ENCODE measurements at regions not wholly inside any gene's neighbourhood (a gene's known extent, or its start where the extent isn't known, plus 50 kb on each side); places are given as distances from the start of the nearest gene placed in this dataset.

DNA sequence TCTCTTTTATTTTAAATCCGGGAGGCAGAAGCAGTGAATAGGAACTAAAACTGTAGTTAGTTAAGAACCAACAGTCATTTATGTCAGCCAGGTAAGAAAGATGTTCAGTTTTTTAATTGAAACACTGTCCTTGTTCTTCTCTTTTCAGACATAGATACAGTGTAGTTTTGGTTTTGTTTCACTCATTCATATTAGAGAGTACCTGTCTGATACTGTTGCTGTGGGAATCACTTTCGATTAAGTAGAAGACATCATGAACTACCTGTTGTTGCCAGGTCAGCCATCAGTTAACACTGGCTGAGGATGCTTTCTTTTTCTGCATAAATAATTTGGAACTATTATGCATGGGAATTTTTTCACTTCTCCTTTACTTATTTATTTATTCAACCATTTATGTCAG is 700.4 kb downstream of the OTOL1 start:
- Histone ChIP-seq H3F3A (replicated peaks; ENCODE audit: insufficient read depth) (no peaks in the 10 kb centered on the region), H3K4me1 (ENCODE audit: control insufficient read depth in 1 of 2, insufficient read depth in 2 of 2, low read depth in 1 of 2, low read length in 1 of 2) (no peaks in the 10 kb centered on the region), H4K20me1 (ENCODE audit: insufficient read depth) (no peaks in the 10 kb centered on the region), H2AFZ (ENCODE audit: low read depth) (no peak overlapping the region), H3K9me3 (no peaks in the 10 kb centered on the region), H3K27ac (ENCODE audit: low read depth in 2 of 2, low read length in 1 of 2) (no peak overlapping the region), H3K27me3 (ENCODE audit: insufficient read depth) (no peaks in the 10 kb centered on the region), H3K9ac (no peak overlapping the region), H3K9me2 (no peaks in the 10 kb centered on the region), H3K36me3 (replicated peaks in 1 of 2; ENCODE audit: control insufficient read depth in 1 of 2, insufficient read depth in 2 of 2, low read length in 1 of 2) (no peaks in the 10 kb centered on the region), H3K4me3 (ENCODE audit: low read depth in 2 of 2, low read length in 1 of 2) (no peak overlapping the region), H3K79me2 (ENCODE audit: insufficient read depth) (no peaks in the 10 kb centered on the region), H3K4me2 (no peak overlapping the region)
- no peak for DNase-seq
- TF ChIP-seq, protein P1, sequence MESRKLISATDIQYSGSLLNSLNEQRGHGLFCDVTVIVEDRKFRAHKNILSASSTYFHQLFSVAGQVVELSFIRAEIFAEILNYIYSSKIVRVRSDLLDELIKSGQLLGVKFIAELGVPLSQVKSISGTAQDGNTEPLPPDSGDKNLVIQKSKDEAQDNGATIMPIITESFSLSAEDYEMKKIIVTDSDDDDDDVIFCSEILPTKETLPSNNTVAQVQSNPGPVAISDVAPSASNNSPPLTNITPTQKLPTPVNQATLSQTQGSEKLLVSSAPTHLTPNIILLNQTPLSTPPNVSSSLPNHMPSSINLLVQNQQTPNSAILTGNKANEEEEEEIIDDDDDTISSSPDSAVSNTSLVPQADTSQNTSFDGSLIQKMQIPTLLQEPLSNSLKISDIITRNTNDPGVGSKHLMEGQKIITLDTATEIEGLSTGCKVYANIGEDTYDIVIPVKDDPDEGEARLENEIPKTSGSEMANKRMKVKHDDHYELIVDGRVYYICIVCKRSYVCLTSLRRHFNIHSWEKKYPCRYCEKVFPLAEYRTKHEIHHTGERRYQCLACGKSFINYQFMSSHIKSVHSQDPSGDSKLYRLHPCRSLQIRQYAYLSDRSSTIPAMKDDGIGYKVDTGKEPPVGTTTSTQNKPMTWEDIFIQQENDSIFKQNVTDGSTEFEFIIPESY (IDR thresholded peaks at IDR 0.05; ENCODE audit: borderline replicate concordance, low read depth), result no peak
- TF ChIP-seq JUND (IDR thresholded peaks at IDR 0.05) (no peak), TAF1 (IDR thresholded peaks at IDR 0.05; ENCODE audit: borderline replicate concordance, low read depth, low read length) (no peak), YY1 (IDR thresholded peaks at IDR 0.05; ENCODE audit: low read depth) (no peak), NFIC (IDR thresholded peaks at IDR 0.05; ENCODE audit: borderline replicate concordance) (no peak), ELF1 (IDR thresholded peaks at IDR 0.05) (no peak), POLR2AphosphoS5 (IDR thresholded peaks at IDR 0.05; ENCODE audit: low read depth, low read length) (no peak), GABPA (IDR thresholded peaks at IDR 0.05; ENCODE audit: low read depth) (no peak), RXRA (IDR thresholded peaks at IDR 0.05; ENCODE audit: borderline replicate concordance, low read depth) (no peak), EZH2phosphoT487 (IDR thresholded peaks at IDR 0.05; ENCODE audit: borderline replicate concordance, low read depth) (no peak), CHD2 (IDR thresholded peaks at IDR 0.05; ENCODE audit: low read length, partially characterized antibody) (no peak), FOXJ3 (CRISPR knock-in tag; IDR thresholded peaks at IDR 0.05) (no peak), RFX5 (IDR thresholded peaks at IDR 0.05; ENCODE audit: low read length) (no peak)
- TF ChIP-seq, protein P2, sequence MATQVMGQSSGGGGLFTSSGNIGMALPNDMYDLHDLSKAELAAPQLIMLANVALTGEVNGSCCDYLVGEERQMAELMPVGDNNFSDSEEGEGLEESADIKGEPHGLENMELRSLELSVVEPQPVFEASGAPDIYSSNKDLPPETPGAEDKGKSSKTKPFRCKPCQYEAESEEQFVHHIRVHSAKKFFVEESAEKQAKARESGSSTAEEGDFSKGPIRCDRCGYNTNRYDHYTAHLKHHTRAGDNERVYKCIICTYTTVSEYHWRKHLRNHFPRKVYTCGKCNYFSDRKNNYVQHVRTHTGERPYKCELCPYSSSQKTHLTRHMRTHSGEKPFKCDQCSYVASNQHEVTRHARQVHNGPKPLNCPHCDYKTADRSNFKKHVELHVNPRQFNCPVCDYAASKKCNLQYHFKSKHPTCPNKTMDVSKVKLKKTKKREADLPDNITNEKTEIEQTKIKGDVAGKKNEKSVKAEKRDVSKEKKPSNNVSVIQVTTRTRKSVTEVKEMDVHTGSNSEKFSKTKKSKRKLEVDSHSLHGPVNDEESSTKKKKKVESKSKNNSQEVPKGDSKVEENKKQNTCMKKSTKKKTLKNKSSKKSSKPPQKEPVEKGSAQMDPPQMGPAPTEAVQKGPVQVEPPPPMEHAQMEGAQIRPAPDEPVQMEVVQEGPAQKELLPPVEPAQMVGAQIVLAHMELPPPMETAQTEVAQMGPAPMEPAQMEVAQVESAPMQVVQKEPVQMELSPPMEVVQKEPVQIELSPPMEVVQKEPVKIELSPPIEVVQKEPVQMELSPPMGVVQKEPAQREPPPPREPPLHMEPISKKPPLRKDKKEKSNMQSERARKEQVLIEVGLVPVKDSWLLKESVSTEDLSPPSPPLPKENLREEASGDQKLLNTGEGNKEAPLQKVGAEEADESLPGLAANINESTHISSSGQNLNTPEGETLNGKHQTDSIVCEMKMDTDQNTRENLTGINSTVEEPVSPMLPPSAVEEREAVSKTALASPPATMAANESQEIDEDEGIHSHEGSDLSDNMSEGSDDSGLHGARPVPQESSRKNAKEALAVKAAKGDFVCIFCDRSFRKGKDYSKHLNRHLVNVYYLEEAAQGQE (IDR thresholded peaks at IDR 0.05; ENCODE audit: low read depth, low read length), result no peak
- TF ChIP-seq, protein P3, sequence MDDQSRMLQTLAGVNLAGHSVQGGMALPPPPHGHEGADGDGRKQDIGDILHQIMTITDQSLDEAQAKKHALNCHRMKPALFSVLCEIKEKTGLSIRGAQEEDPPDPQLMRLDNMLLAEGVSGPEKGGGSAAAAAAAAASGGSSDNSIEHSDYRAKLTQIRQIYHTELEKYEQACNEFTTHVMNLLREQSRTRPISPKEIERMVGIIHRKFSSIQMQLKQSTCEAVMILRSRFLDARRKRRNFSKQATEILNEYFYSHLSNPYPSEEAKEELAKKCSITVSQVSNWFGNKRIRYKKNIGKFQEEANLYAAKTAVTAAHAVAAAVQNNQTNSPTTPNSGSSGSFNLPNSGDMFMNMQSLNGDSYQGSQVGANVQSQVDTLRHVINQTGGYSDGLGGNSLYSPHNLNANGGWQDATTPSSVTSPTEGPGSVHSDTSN (IDR thresholded peaks at IDR 0.05), result no peak
- POLR2A ChIA-PET, result no interaction called here
- CTCF ChIA-PET, result interaction anchor here (0.8 kb wide), 1 partner anchor 22 kb away, joined by 3 read pairs; no protein-coding TSS in a partner anchor
- WGBS (ENCODE audit: low lambda C conversion rate), result 56% methylated on average over 2 of the region's 2 CpGs
